Body of pancreas (tissue), 4 donors: ENCODE measurements at regions not wholly inside any gene's neighbourhood (a gene's known extent, or its start where the extent isn't known, plus 50 kb on each side); places are given as distances from the start of the nearest gene placed in this dataset.

Experiments
- ATAC-seq: fragments of 150-250 bp; one replicate; pipeline ENCODE4 v1.9.1; 2016
- DNase-seq, 4 donors: peaks; one replicate each; pipeline ENCODE4 v3.0.0-alpha.2; 2019
- H3K27ac ChIP-seq, 4 donors: fragments of 200-600 bp; sonication (generic); 1 replicate in 3 of 4; 2 replicates in 1 of 4; pipeline versions ENCODE4 v1.5.1 to v1.6.1; 2016 to 2019; ENCODE audit warnings: mild to moderate bottlenecking in 1 of 4, mixed read lengths in 1 of 4, moderate library complexity in 1 of 4
- H3K27me3 ChIP-seq, 2 donors: fragments of 200-600 bp; sonication (generic); one replicate each; pipeline ENCODE4 v1.6.0; 2016; ENCODE audit warnings: mild to moderate bottlenecking in 1 of 2
- H3K36me3 ChIP-seq, 2 donors: fragments of 200-600 bp; sonication (generic); replicated peaks in 1 of 2; 2 replicates each; pipeline ENCODE4 v1.5.1; 2016; ENCODE audit warnings: low read depth in 2 of 2; ENCODE audit not compliant: insufficient read depth in 1 of 2
- H3K4me1 ChIP-seq: fragments of 200-600 bp; sonication (generic); one replicate; pipeline ENCODE4 v1.6.0; 2016
- H3K4me3 ChIP-seq, 2 donors: fragments of 200-600 bp; sonication (generic); 1 replicate in 1 of 2; 2 replicates in 1 of 2; pipeline ENCODE4 v1.5.1; 2016 to 2019
- H3K9me3 ChIP-seq, 3 donors: fragments of 200-600 bp; sonication (generic); 1 replicate in 2 of 3; 2 replicates in 1 of 3; pipeline ENCODE4 v1.5.1; 2016
- CTCF ChIP-seq, 7 experiments: fragments of 450-650 bp in 4 of 7; fragments of 200-600 bp in 3 of 7; sonication (generic) in 3 of 7; IDR thresholded peaks; one replicate each; pipeline ENCODE4 v1.5.1; 2016 to 2019; ENCODE audit warnings: antibody characterized with exemption in 7 of 7
- POLR2A ChIP-seq, 3 donors: fragments of 450-650 bp; IDR thresholded peaks; one replicate each; pipeline ENCODE4 v1.6.1; 2016; ENCODE audit warnings: antibody characterized with exemption in 3 of 3, mild to moderate bottlenecking in 2 of 3
- WGBS, 2 donors: methylation state at CpG; one replicate each; pipeline ENCODE4 v1.1.5; 2017; 5-methylcytosine and 5-hydroxymethylcytosine counted together
- intact Hi-C: fragments of 100-400 bp; cut with DNase I; formaldehyde crosslinking; loops from one replicate; pipeline ENCODE4 v1.15.1; 2023

DNA sequence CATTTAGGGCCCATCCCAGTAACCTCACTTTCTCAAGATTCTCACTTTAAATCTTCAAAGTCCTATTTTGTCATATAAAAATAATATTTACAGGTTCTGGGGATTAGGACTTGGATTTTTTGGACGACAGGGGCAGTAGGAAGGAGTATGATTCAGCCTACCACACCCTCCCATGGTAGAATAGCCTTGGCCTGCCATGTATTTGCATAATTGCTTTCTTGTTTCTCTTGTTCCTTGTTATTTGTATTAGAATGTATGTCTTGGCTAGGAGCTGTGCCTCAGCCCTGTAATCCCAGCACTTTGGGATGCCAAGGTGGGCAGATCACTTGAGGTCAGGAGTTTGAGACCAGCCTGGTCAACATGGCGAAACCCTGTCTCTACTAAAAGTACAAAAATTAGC is 92.5 kb downstream of the ELAPOR2 start:
- H3K4me3 ChIP-seq, result no peak overlapping the region
- H3K36me3 ChIP-seq, result no peaks in the 10 kb centered on the region
- H3K9me3 ChIP-seq, result no peaks in the 10 kb centered on the region
- intact Hi-C loops, result no loop called here
- ATAC-seq, result no peak
- TF ChIP-seq POLR2A (IDR thresholded peaks at IDR 0.05), result no peak
- TF ChIP-seq CTCF (IDR thresholded peaks at IDR 0.05), result no peak
- DNase-seq, result no peak
- H3K4me1 ChIP-seq, result peaks cover 6% of the 10 kb centered on the region
- H3K27ac ChIP-seq, result no peak overlapping the region
- WGBS, 2 donors, result 76 to 91% methylated on average over 2 of the region's 2 CpGs
- no peaks in the 10 kb centered on the region for H3K27me3 ChIP-seq

DNA sequence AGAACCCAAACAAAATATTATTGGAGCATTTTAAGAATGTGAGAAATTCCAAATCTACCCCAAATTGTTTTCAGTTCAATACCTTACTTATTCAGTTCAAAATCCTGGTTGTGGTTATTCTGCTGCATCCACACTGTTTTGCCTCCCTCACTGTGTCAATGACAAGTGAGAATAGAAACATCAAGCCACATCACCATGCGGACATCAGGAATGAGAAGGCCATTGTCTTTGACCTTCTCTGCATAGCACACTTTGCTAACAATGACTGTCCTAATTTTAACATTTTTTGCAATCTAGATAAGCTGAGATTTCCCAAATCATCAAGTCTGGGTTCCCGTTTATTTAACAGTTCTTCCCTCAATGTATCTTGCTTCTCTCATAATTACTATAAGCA is 93.7 kb downstream of the ELAPOR2 start:
- intact Hi-C loops, result no loop called here
- Histone ChIP-seq H3K4me3 (no peak overlapping the region), H3K9me3 (no peaks in the 10 kb centered on the region), H3K4me1 (peaks cover 6% of the 10 kb centered on the region), H3K27ac (peak overlapping the region in 1 of 4 donors; percentile 29), H3K27me3 (no peaks in the 10 kb centered on the region), H3K36me3 (no peaks in the 10 kb centered on the region)
- WGBS, 2 donors, result 52 to 55% methylated on average over 2 of the region's 2 CpGs
- DNase-seq (no peak), ATAC-seq (no peak)
- no peak for TF ChIP-seq CTCF (IDR thresholded peaks at IDR 0.05)
- TF ChIP-seq POLR2A (IDR thresholded peaks at IDR 0.05), result no peak

GRCh38 chr7:86964973-86965726 is 94.3 kb downstream of the ELAPOR2 start:
- peak; percentile 59 for ATAC-seq
- intact Hi-C loops, result no loop called here

DNA sequence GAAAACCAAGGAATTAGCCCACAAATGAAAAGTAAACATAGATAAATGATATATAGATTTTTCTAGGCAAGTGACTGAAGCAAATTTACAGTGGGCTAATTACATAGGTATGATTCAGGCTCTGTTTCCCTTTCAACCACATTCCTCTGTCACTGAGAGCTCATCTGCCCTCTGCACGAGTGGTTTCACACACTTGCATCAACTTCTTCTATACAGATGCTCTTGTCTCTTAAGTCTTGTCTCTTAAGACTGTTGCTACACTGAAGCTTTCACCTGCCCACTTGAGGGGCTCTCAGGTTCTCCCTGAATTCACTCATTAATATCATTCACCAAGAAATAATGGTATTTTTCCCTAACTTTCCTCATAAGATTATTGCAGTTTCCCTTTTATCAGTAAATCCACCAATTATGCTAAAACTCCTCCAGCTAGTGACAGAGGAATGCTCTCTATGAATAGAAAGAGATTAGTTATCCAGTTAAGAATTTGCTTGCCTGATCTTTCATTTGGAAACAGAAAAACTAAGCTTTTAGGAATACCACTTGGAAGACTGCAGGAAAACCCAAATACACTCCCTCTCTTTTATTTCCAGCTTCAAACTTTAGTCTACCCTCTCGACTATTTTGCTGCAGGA is 95.7 kb downstream of the ELAPOR2 start:
- Histone ChIP-seq H3K4me3 (no peak overlapping the region), H3K36me3 (no peaks in the 10 kb centered on the region), H3K4me1 (peaks cover 6% of the 10 kb centered on the region), H3K27me3 (no peaks in the 10 kb centered on the region), H3K9me3 (peaks cover 0 to 6% (median 0%) of the 10 kb centered on the region in 3 donors), H3K27ac (no peak overlapping the region)
- WGBS, 2 donors, result 57 to 59% methylated on average over 2 of the region's 2 CpGs
- DNase-seq (no peak), ATAC-seq (no peak)
- intact Hi-C loops, result no loop called here
- TF ChIP-seq POLR2A (IDR thresholded peaks at IDR 0.05) (no peak), CTCF (IDR thresholded peaks at IDR 0.05) (no peak)

More at GRCh38 chr7:86964973-86965726, 94.3 kb downstream of the ELAPOR2 start:
- no peaks in the 10 kb centered on the region for H3K27me3 ChIP-seq
- H3K9me3 ChIP-seq, result no peaks in the 10 kb centered on the region
- WGBS, 2 donors, result 24 to 26% methylated on average over 4 of the region's 4 CpGs
- peaks cover 6% of the 10 kb centered on the region for H3K4me1 ChIP-seq
- DNase-seq, result no peak
- peak overlapping the region in 1 of 4 donors; percentile 29 for H3K27ac ChIP-seq
- TF ChIP-seq CTCF (IDR thresholded peaks at IDR 0.05) (no peak), POLR2A (IDR thresholded peaks at IDR 0.05) (no peak)
- H3K4me3 ChIP-seq, result no peak overlapping the region
- no peaks in the 10 kb centered on the region for H3K36me3 ChIP-seq
